ENCODE measurements at regions not wholly inside any gene's neighbourhood (a gene's known extent, or its start where the extent isn't known, plus 50 kb on each side); places are given as distances from the start of the nearest gene placed in this dataset.

DNA sequence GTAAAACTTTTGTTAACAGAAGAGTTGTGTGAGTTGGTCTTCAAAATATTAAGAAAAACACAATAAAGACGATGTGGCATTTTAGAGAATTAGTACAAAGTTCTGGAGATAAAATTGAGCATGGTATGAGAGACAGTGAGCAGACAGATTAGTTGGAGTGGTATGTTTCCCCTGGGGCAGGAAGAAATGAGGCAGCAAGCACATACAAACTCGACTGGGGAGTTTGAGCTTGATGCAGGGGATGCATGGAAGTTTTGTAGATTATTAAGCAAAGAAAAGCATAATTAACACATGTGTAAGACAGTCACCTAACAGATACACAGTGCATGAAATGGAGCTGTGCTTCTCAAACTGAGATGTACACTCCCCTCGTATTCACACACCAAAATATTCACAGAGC, 58.1 kb upstream of the IL2 start:
- Histone ChIP-seq H3K36me3 (ENCODE audit: low read depth) (no peaks in the 10 kb centered on the region), H3K4me3 (no peak overlapping the region), H3K27me3 (replicated peaks; ENCODE audit: insufficient read depth) (peaks cover 8% of the 10 kb centered on the region; the same call in 1 of the 2 replicates), H3K9me2 (ENCODE audit: insufficient read depth) (no peaks in the 10 kb centered on the region), H3K4me1 (ENCODE audit: insufficient read depth) (no peaks in the 10 kb centered on the region), H3K9ac (no peak overlapping the region), H2AFZ (no peak overlapping the region), H4K20me1 (ENCODE audit: insufficient read depth) (no peaks in the 10 kb centered on the region), H3K9me3 (ENCODE audit: low read depth) (no peaks in the 10 kb centered on the region), H3F3A (ENCODE audit: insufficient read depth) (no peaks in the 10 kb centered on the region), H3K4me2 (ENCODE audit: unreplicated experiment) (no peak overlapping the region), H3K27ac (no peak overlapping the region), H3K79me2 (ENCODE audit: insufficient read depth) (no peaks in the 10 kb centered on the region)
- no peak for DNase-seq
- in situ Hi-C loops (cut with MboI): no loop called here
- 24 to 30% methylated on average over 3 of the region's 3 CpGs for WGBS, 2 experiments (ENCODE audit: low coverage in 1 of 2, low lambda C conversion rate in 2 of 2, missing lambda C conversion rate in 2 of 2)
- TF ChIP-seq EZH2 (IDR thresholded peaks at IDR 0.05; ENCODE audit: insufficient read depth, poor library complexity, severe bottlenecking) (no peak), EZH2phosphoT487 (IDR thresholded peaks at IDR 0.05; ENCODE audit: insufficient read depth, low read depth) (no peak)

DNA sequence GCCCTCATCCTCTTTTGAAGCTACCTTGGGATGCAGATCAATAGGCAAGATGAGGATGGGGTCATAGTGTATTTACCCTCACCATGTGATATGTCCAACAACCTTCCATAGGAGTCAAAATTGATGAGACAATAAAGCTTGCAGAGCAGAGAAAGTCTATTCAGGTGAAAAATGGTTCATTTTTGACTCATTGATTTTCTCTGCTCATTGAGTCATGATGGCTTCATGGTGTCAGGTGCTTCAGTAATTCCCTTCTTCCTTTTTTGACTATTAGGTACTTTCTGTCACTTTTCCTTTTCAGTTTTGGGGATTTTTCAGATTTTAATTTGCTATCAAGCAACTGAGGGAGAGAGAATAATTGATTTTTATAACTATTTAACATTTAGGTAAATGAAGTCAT, 55.9 kb upstream of the IL2 start:
- H3K9me3 ChIP-seq (ENCODE audit: low read depth): no peaks in the 10 kb centered on the region
- no peak overlapping the region for H3K4me2 ChIP-seq (ENCODE audit: unreplicated experiment)
- H3F3A ChIP-seq (ENCODE audit: insufficient read depth): no peaks in the 10 kb centered on the region
- no peaks in the 10 kb centered on the region for H4K20me1 ChIP-seq (ENCODE audit: insufficient read depth)
- H2AFZ ChIP-seq: no peak overlapping the region
- in situ Hi-C loops (cut with MboI): no loop called here
- DNase-seq: no peak
- TF ChIP-seq EZH2phosphoT487 (IDR thresholded peaks at IDR 0.05; ENCODE audit: insufficient read depth, low read depth): no peak
- TF ChIP-seq EZH2 (IDR thresholded peaks at IDR 0.05; ENCODE audit: insufficient read depth, poor library complexity, severe bottlenecking): no peak
- H3K4me1 ChIP-seq (ENCODE audit: insufficient read depth): no peaks in the 10 kb centered on the region
- no peak overlapping the region for H3K27ac ChIP-seq
- H3K9me2 ChIP-seq (ENCODE audit: insufficient read depth): no peaks in the 10 kb centered on the region
- H3K27me3 ChIP-seq (replicated peaks; ENCODE audit: insufficient read depth): peaks cover 8% of the 10 kb centered on the region; the same call in 1 of the 2 replicates
- H3K36me3 ChIP-seq (ENCODE audit: low read depth): no peaks in the 10 kb centered on the region
- no peaks in the 10 kb centered on the region for H3K79me2 ChIP-seq (ENCODE audit: insufficient read depth)
- H3K4me3 ChIP-seq: no peak overlapping the region
- H3K9ac ChIP-seq: no peak overlapping the region

DNA sequence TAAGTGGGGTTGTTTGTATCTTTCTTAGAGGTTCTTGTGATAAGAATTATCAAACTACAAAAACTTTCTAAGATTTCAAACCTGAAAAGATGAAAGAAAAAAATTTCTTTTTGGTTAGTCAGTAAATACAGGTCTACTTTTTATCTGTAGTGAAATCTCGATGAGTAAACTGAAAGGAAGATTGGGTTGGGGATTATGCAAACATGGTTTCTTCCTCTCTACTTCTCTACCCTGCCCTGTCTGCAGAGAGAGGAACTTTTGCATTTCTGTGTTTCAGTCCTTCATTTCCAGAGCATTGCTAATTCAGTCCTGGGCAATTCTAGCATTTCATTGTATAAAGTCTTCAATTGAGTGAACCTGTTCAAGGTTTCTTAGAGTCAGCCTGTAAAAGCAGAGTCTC, 51.6 kb upstream of the IL2 start:
- Histone ChIP-seq H3K36me3 (ENCODE audit: low read depth) (no peaks in the 10 kb centered on the region), H3K79me2 (ENCODE audit: insufficient read depth) (no peaks in the 10 kb centered on the region), H3K9me3 (ENCODE audit: low read depth) (no peaks in the 10 kb centered on the region), H3K4me3 (no peak overlapping the region), H3K9me2 (ENCODE audit: insufficient read depth) (no peaks in the 10 kb centered on the region), H3F3A (ENCODE audit: insufficient read depth) (no peaks in the 10 kb centered on the region), H3K4me1 (ENCODE audit: insufficient read depth) (no peaks in the 10 kb centered on the region), H4K20me1 (ENCODE audit: insufficient read depth) (no peaks in the 10 kb centered on the region), H3K27ac (no peak overlapping the region), H3K4me2 (ENCODE audit: unreplicated experiment) (no peak overlapping the region), H2AFZ (no peak overlapping the region), H3K9ac (no peak overlapping the region), H3K27me3 (replicated peaks; ENCODE audit: insufficient read depth) (no peaks in the 10 kb centered on the region)
- TF ChIP-seq EZH2phosphoT487 (IDR thresholded peaks at IDR 0.05; ENCODE audit: insufficient read depth, low read depth): no peak
- TF ChIP-seq EZH2 (IDR thresholded peaks at IDR 0.05; ENCODE audit: insufficient read depth, poor library complexity, severe bottlenecking): no peak
- in situ Hi-C loops (cut with MboI): no loop called here
- 22% methylated on average over 1 of the region's 1 CpG for WGBS, 2 experiments (ENCODE audit: low coverage in 1 of 2, low lambda C conversion rate in 2 of 2, missing lambda C conversion rate in 2 of 2)
- DNase-seq: peak; percentile 3
